ENCODE measurements at regions not wholly inside any gene's neighbourhood (a gene's known extent, or its start where the extent isn't known, plus 50 kb on each side); places are given as distances from the start of the nearest gene placed in this dataset.
"Not testable (repeated sequence)": the region's sequence is repeated elsewhere in the genome, so short reads cannot be mapped to it uniquely, and the experiment has no call there.

- H3K4me3 ChIP-seq (ENCODE audit: low read depth, low read length, poor library complexity, severe bottlenecking); H2AFZ ChIP-seq (ENCODE audit: low read length); H3K4me1 ChIP-seq (ENCODE audit: insufficient read depth, low read length, poor library complexity, severe bottlenecking); BruUV-seq (replicated peaks); DNase-seq (ENCODE audit: low spot score); H3K9me2 ChIP-seq (ENCODE audit: insufficient read depth, low read length); CTCF ChIA-PET (ENCODE audit: unreplicated experiment); H3K36me3 ChIP-seq (ENCODE audit: insufficient read depth, low read length); H4K20me1 ChIP-seq (ENCODE audit: insufficient read depth, low read length); intact Hi-C loops (cut with micrococcal nuclease; ENCODE audit: unreplicated experiment); POLR2A ChIA-PET; H3K4me2 ChIP-seq (ENCODE audit: low read length); H3K79me2 ChIP-seq (ENCODE audit: insufficient read depth, low read depth, low read length); H3K27ac ChIP-seq (ENCODE audit: low read depth, low read length, poor library complexity, severe bottlenecking); H3K9me3 ChIP-seq (ENCODE audit: low read length): not testable (repeated sequence)
Measured at GRCh38 chr17:26981845-26982425, 312.0 kb upstream of the WSB1 start.

DNA sequence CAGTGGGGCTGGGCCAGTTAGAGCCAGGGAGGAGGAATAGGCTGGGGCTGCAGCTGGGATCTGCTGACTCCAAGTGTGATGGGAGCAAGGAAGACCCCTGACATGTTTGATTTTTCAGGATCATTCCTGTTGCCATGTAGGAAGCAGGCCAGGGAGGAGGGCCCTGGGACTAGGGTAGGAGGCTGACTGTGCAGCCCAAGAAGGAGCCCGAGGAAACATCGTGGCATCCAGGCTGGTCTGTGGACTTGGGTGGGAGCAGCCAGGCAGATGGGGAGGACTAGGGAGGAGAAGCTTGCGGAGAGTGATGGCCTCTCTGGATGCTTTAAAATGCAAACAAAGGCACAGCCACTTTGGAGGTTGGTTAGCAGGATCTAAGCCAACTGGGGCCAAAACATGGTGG is 311.4 kb upstream of the WSB1 start:
- H3K27ac ChIP-seq (ENCODE audit: low read depth, low read length, poor library complexity, severe bottlenecking); H3K4me1 ChIP-seq (ENCODE audit: insufficient read depth, low read length, poor library complexity, severe bottlenecking); H3K36me3 ChIP-seq (ENCODE audit: insufficient read depth, low read length); H3K79me2 ChIP-seq (ENCODE audit: insufficient read depth, low read depth, low read length); BruUV-seq (replicated peaks); intact Hi-C loops (cut with micrococcal nuclease; ENCODE audit: unreplicated experiment); DNase-seq (ENCODE audit: low spot score); POLR2A ChIA-PET; H2AFZ ChIP-seq (ENCODE audit: low read length); H4K20me1 ChIP-seq (ENCODE audit: insufficient read depth, low read length); H3K4me2 ChIP-seq (ENCODE audit: low read length); CTCF ChIA-PET (ENCODE audit: unreplicated experiment); H3K9me2 ChIP-seq (ENCODE audit: insufficient read depth, low read length); H3K9me3 ChIP-seq (ENCODE audit: low read length); H3K4me3 ChIP-seq (ENCODE audit: low read depth, low read length, poor library complexity, severe bottlenecking): not testable (repeated sequence)

DNA sequence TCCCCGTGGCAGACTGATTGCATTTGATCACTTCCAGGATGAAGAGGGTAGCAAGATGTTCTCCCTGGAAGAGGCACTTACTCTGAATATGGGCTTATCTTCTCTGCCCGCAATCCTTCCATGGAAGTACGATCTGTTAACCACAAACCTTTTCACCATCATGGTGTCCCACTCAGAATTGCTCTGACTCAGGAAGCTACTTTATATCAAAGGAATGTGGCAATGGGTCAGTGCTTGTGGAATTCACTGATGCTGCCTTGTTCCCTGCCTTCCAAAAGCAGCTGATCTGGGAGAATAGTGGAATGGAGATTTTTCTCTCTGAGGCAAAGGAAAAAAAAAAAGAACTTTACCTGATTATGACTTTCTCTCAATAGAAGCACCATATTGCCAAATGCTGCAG is 306.1 kb upstream of the WSB1 start:
- H3K79me2 ChIP-seq (ENCODE audit: insufficient read depth, low read depth, low read length); DNase-seq (ENCODE audit: low spot score); H3K36me3 ChIP-seq (ENCODE audit: insufficient read depth, low read length); H3K27ac ChIP-seq (ENCODE audit: low read depth, low read length, poor library complexity, severe bottlenecking); H3K4me1 ChIP-seq (ENCODE audit: insufficient read depth, low read length, poor library complexity, severe bottlenecking); H3K9me3 ChIP-seq (ENCODE audit: low read length); CTCF ChIA-PET (ENCODE audit: unreplicated experiment); H3K9me2 ChIP-seq (ENCODE audit: insufficient read depth, low read length); H3K4me2 ChIP-seq (ENCODE audit: low read length); BruUV-seq (replicated peaks); POLR2A ChIA-PET; H2AFZ ChIP-seq (ENCODE audit: low read length); H4K20me1 ChIP-seq (ENCODE audit: insufficient read depth, low read length); intact Hi-C loops (cut with micrococcal nuclease; ENCODE audit: unreplicated experiment); H3K4me3 ChIP-seq (ENCODE audit: low read depth, low read length, poor library complexity, severe bottlenecking): not testable (repeated sequence)

GRCh38 chr17:26994648-26995047 is 299.3 kb upstream of the WSB1 start:
- H3K4me1 ChIP-seq (ENCODE audit: insufficient read depth, low read length, poor library complexity, severe bottlenecking); CTCF ChIA-PET (ENCODE audit: unreplicated experiment); intact Hi-C loops (cut with micrococcal nuclease; ENCODE audit: unreplicated experiment); POLR2A ChIA-PET; DNase-seq (ENCODE audit: low spot score); H4K20me1 ChIP-seq (ENCODE audit: insufficient read depth, low read length); H3K4me3 ChIP-seq (ENCODE audit: low read depth, low read length, poor library complexity, severe bottlenecking); H3K4me2 ChIP-seq (ENCODE audit: low read length); H3K9me3 ChIP-seq (ENCODE audit: low read length); H3K9me2 ChIP-seq (ENCODE audit: insufficient read depth, low read length); H3K27ac ChIP-seq (ENCODE audit: low read depth, low read length, poor library complexity, severe bottlenecking); BruUV-seq (replicated peaks); H3K79me2 ChIP-seq (ENCODE audit: insufficient read depth, low read depth, low read length); H2AFZ ChIP-seq (ENCODE audit: low read length); H3K36me3 ChIP-seq (ENCODE audit: insufficient read depth, low read length): not testable (repeated sequence)

DNA sequence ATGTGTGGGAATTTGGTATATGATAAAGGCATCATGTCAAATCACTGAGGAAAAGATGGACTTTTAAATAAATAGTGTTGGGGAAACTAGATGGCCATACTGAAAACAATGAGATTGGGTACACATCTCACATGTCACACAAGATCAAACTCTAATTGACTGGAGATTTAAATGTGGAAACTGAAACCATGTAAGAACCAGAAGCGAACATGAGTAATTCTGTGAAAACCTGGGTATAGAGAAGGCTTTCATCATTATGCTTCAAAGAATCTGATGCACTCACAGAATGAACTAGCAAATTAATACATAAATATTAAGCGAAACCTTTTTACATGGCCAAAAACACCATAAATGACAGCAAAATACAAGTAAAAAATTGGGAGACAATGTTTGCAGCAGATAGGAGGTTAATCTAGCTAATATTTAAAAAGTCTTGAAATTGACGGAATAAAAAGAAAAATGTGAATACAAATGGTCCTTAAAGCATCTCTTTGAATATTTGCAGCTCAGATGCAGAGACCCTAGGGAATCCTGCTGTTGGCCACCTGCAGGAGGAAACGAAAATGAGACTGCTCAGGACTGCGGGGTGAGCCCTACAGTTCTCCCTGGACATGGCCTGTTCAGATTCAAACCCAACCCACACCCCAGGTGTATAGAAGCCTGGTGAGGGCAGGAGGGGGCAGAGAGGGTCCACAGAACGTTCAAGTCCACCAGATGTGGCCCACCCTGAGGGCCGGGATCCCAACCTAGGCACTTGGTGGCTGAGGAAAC is 297.6 kb upstream of the WSB1 start:
- DNase-seq (ENCODE audit: low spot score); H4K20me1 ChIP-seq (ENCODE audit: insufficient read depth, low read length); CTCF ChIA-PET (ENCODE audit: unreplicated experiment); H3K4me1 ChIP-seq (ENCODE audit: insufficient read depth, low read length, poor library complexity, severe bottlenecking); intact Hi-C loops (cut with micrococcal nuclease; ENCODE audit: unreplicated experiment); H3K9me3 ChIP-seq (ENCODE audit: low read length); H3K79me2 ChIP-seq (ENCODE audit: insufficient read depth, low read depth, low read length); H3K36me3 ChIP-seq (ENCODE audit: insufficient read depth, low read length); H3K4me3 ChIP-seq (ENCODE audit: low read depth, low read length, poor library complexity, severe bottlenecking); H3K27ac ChIP-seq (ENCODE audit: low read depth, low read length, poor library complexity, severe bottlenecking); BruUV-seq (replicated peaks); H2AFZ ChIP-seq (ENCODE audit: low read length); H3K9me2 ChIP-seq (ENCODE audit: insufficient read depth, low read length); POLR2A ChIA-PET; H3K4me2 ChIP-seq (ENCODE audit: low read length): not testable (repeated sequence)

All from OCI-LY7 (cell line).